ENCODE measurements at regions not wholly inside any gene's neighbourhood (a gene's known extent, or its start where the extent isn't known, plus 50 kb on each side); places are given as distances from the start of the nearest gene placed in this dataset.

DNA sequence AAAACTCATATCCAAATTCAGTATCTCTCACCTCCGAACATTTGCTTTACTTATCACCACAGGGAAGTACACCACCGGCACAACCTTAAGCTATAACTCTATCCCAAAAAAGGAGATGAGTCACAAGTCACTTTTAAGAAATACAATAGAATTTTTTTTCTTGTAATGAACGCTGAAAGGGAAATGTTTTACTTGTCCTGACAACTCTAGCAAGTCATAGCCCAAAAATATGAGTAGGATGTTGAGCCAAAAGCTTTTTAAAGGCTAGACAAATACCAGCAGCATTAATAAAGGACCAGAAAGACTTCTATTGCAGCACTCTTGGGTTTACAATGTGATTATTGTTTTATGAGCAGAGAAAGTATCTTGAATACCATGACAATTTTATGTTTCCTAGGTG, 147.3 kb upstream of the FST start:
- no peak for DNase-seq
- Histone ChIP-seq H3K9me3 (peaks cover 13% of the 10 kb centered on the region), H3K27me3 (no peaks in the 10 kb centered on the region), H3K4me3 (no peak overlapping the region), H3K36me3 (no peaks in the 10 kb centered on the region)

DNA sequence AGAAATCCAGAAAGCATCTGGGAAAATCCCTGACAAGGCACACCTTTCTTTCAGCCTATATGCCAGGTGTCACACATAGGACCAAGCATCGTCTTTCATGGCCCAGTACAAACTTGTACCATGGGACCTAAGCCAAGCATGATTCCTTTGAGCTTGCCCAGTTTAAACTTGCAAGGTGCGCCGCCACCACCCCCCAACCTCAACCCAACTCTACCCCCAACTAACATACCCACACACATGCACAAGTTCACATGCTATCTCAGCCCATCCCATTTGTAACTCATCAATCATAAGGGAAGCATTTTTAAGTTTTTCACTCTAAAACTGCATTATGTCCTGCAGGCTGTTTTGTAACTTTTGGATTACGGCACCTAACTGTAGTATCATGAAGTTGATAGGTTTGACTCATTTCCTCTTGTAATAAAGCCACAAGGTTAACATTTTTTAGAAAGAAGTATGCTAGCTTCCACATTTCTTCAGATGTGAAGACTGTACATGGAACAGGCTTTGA, 145.9 kb upstream of the FST start:
- Histone ChIP-seq H3K27me3 (no peaks in the 10 kb centered on the region), H3K4me3 (no peak overlapping the region), H3K9me3 (peaks cover 11% of the 10 kb centered on the region), H3K36me3 (no peaks in the 10 kb centered on the region)
- DNase-seq, result no peak

DNA sequence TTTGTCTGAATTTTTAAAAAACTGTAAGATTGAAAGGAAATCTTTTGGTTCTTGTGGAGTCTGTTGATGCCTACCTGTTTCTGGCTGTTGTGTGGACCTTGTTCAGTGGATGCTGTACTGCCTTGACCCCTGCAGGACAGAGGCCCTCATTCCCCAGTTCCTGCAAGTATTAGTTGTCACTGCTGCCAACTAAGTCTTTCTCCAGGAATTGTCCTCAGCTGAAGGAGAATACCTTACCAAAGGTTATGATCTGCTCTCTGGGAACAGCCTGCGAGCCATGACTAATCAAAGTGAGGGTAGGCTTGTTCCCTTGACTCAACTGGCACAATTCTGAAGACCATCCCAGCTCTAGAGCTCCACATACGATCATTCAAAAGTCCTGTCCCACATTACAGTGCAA, 145.3 kb upstream of the FST start:
- no peaks in the 10 kb centered on the region for H3K27me3 ChIP-seq
- no peak for DNase-seq
- peaks cover 11% of the 10 kb centered on the region; the same call in 1 of the 2 replicates for H3K9me3 ChIP-seq
- H3K36me3 ChIP-seq, result no peaks in the 10 kb centered on the region
- H3K4me3 ChIP-seq, result no peak overlapping the region

DNA sequence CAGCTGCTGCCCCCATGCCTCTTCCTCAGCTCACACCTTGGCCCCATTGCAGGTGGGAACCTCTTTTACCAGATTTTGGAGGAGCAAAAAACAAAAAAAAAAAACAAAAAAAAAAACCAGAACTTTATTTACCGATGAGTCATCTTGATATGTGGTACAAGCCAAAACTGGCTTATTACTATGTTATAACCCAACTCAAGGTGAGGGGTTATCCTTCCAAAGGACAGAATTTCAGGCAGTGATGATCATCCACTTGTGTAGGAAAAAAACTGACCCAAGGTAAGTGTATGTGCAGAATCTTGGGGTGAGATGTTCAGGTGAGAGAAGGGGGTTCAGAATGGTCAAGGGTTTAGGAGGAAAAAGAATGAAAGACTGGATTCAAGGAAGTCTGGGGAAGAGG, 142.6 kb upstream of the FST start:
- H3K36me3 ChIP-seq, result no peaks in the 10 kb centered on the region
- no peaks in the 10 kb centered on the region for H3K27me3 ChIP-seq
- DNase-seq, result no peak

DNA sequence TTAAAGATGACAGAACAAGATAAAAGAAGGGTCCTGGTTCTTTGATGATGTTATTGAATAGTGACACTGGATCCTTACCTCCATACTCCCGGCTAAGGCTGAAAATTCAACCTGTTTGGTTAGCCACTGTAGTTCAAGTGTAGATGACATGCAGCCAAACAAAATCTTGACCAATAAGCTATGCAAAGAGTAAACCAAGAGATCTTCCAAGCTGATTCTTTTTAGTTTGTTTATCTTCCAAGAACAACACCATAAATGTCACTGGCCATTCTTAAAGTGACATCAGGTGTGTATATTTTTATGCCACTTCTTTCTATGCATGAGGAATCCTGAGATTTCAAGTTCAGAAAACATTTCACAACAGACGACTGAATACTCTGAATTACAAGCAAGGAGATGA, 141.5 kb upstream of the FST start:
- H3K4me3 ChIP-seq, result no peak overlapping the region
- no peaks in the 10 kb centered on the region for H3K27me3 ChIP-seq
- no peaks in the 10 kb centered on the region for H3K36me3 ChIP-seq
- H3K9me3 ChIP-seq, result peaks cover 11% of the 10 kb centered on the region; the same call in 1 of the 2 replicates
- no peak for DNase-seq

More for the DNA sequence above, 142.6 kb upstream of the FST start:
- no peak overlapping the region for H3K4me3 ChIP-seq
- H3K9me3 ChIP-seq, result peaks cover 9% of the 10 kb centered on the region; the same call in 1 of the 2 replicates

DNA sequence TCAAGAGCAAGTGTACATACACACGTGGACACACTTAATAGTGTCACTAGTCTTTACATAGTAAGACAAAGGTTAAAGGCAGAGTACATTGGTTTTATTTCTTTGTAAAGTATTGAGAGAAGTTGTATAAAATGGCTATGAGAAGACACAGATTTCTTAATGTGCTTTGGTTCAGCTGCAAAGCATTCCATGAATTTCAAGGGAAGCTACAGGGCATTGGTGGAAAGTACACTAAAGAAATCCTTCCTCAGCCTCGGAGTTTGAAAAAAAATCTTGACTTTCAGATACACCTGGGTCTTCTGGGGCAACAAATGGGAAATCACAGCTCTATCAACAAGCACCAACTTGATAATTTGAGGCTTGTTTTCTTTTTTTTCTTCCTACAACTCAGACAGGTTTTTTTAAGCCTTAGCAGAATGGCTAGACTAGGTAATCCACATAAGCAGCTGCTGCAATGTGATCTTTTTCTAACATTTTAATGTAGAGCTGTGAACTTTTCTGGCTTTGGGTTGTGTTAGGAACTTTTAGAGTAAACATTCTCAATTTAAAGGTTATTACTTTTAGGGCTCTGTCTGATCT, 140.4 kb upstream of the FST start:
- Histone ChIP-seq H3K27me3 (no peaks in the 10 kb centered on the region), H3K36me3 (no peaks in the 10 kb centered on the region), H3K9me3 (peaks cover 15% of the 10 kb centered on the region; the same call in 1 of the 2 replicates), H3K4me3 (no peak overlapping the region)
- DNase-seq, result no peak

DNA sequence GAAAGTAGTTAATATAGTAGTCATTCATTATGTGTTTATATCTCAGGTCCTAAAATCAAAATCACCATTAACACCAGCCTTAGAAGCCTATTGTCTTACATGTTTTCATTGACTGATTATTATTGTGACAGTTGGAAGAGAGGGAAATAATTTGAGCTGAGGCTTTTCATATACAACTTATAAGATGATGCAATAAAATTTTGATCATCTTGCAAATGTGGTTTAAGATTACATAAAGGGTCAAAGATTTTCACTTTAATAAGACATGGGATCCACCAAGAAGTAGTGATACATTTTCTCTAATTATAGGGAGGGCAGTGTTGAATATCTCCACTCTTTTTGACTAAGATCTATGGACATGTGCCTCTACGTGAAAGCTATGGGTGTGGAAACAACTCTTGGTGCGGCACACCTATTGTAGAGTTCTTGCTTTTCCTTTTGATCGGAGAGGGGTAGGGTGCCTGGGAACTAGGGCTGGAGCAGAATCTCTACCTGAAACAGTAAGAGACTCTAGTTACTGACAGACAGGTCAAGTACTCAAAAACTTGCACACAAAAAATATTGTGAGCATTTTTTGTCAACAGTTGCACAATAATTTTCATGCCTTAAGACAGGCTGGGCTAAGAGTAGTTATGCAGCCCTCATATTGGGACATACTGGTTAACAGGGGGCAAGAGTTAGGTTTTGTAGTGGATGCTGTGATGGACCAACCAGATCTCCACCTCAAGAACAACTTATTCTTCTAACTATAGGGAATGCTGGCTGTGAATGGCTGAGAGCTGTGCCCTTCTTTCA, 139.3 kb upstream of the FST start:
- H3K27me3 ChIP-seq, result no peaks in the 10 kb centered on the region
- no peak for DNase-seq
- H3K4me3 ChIP-seq, result no peak overlapping the region
- no peaks in the 10 kb centered on the region for H3K36me3 ChIP-seq
- peaks cover 15% of the 10 kb centered on the region; the same call in 1 of the 2 replicates for H3K9me3 ChIP-seq

DNA sequence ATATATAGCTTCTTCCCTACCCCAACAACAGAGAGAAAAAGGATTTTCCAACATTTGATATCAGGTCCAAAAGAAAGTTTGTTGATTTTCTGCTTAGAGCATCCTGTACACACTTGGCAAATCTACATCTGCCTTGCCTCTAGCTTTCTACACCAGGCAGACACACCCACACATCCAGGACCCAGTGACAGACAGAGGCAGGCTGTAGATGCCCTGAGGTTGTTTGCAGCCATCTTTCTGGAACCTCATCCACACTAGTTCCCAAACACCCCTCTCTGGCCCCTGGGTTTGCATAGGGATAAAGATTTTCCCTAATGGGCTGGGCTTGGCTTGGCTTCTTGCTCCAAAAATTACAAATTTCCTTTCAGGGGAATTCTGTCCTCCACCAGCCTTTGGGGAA, 138.2 kb upstream of the FST start:
- H3K9me3 ChIP-seq, result peaks cover 6% of the 10 kb centered on the region; the same call in 1 of the 2 replicates
- H3K36me3 ChIP-seq, result no peaks in the 10 kb centered on the region
- H3K4me3 ChIP-seq, result no peak overlapping the region
- no peaks in the 10 kb centered on the region for H3K27me3 ChIP-seq
- no peak for DNase-seq

DNA sequence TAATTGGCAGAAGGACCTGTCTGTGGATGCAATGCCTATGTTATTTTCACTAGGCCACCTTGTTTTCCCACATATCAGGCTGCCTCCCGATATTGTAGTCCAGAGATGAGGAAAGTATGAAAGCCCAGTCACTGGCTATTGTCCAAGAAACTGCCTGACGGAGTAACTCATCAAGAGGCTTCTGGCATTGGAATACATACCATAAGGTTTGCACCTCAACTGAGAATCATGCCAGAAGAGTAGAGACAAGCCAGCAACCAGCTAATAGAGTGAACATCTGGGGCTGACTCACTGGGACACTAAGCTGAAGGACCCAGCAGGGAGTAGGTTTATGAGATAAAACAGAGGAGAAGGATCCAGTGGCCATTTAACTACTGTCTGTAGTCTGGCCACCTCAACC, 137.2 kb upstream of the FST start:
- H3K9me3 ChIP-seq, result 0 out of 2 replicates have a peak, but pooled peaks cover 6% of the 10 kb centered on the region
- DNase-seq, result peak; percentile 88
- no peaks in the 10 kb centered on the region for H3K27me3 ChIP-seq
- H3K36me3 ChIP-seq, result no peaks in the 10 kb centered on the region
- no peak overlapping the region for H3K4me3 ChIP-seq

DNA sequence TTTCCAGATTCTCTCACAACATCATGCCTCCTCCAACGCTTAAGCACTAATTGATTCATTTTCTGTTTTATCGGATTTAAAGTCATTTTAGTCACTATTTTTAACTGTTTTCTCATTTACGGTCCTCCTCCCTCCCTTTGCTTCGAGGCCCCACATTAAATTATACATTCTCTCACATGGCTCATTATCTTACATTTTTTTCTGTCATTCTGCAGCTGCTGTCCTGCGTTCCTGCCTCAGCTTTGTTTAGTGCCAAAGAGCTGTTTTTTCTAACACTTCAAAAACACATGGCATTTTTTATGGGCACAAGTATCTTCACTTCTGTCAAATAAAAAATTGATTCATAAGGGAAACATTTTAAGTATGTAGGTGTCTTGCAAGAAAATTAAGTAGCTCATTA, 130.1 kb upstream of the FST start:
- Histone ChIP-seq H3K36me3 (no peaks in the 10 kb centered on the region), H3K4me3 (no peak overlapping the region), H3K9me3 (peaks cover 5% of the 10 kb centered on the region; the same call in 1 of the 2 replicates), H3K27me3 (no peaks in the 10 kb centered on the region)
- no peak for DNase-seq

DNA sequence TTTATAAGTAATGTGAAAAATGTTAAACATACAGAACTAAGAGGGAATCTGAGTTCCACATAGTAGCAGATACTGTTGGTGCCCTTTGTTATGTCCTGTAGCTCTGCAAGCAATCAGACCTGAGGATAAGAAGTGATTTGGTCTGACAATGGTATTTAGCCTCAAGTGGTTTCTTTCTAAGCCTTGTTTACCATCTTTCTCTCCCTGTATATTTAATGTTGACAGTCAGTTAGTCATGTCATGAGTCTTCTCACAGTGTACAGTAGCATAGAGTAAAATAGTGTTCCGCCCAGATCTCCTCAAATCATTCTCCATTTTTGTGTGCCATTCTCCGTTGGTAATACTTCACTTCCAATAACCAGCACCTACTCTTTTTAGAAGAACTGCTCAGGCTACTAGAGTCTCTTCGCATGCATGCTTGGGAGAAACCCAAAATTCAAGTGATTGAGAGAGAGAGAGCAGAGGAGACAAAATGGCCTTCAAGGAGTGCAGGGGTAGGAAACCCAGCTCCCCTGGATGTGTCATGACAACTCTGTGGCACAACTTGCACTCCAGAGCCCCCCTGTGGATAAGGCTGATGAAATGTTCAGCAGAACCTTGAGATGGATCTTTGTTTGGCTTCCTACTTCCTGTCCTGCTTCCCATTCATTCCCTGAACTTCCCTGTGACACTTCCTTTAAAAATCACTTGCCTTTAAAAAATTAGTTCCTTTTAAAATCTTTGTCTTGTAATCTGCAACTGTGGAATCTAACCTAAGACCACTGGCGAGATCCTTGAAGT, 129.2 kb upstream of the FST start:
- Histone ChIP-seq H3K36me3 (no peaks in the 10 kb centered on the region), H3K27me3 (no peaks in the 10 kb centered on the region), H3K4me3 (no peak overlapping the region), H3K9me3 (peaks cover 5% of the 10 kb centered on the region; the same call in 1 of the 2 replicates)
- DNase-seq, result no peak

DNA sequence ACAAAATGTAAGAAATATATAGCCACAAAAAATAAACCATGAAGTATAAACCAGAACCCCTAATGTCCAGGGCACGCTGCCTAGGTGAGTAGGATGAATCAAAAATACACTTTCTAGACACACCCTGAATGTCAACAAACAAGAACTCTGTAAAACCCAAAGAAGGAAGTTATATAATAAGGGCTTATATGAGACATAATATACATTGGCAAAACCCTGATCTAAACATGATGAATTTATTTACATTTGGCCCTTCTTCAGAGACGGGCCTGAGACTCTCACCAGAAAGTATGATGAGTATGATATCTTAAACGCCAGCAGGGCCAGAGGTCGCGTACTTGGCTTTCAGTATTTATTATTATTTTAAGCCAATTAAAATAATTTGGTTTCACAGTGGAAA, 125.1 kb upstream of the FST start:
- Histone ChIP-seq H3K27me3 (no peaks in the 10 kb centered on the region), H3K36me3 (no peaks in the 10 kb centered on the region), H3K9me3 (peaks cover 5% of the 10 kb centered on the region; the same call in 1 of the 2 replicates), H3K4me3 (no peak overlapping the region)
- DNase-seq, result peak; percentile 75

DNA sequence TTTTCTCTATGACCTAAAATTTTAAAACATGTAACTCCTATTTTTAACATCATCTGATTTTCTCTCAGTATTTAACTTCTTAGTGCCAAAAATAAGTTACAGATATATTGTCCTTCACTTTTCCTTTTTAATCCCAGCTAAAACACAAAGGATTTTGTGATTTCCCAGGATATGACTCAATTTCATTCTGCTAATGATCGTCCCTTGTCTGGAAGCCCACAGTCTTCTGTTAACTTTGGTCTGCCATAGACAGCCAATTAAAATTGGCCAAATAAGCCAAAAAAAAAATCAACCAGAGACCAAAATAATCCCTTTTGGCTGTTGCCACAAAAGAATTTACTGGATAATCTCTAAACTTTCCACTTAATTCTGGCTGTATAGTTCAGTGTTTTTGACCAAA, 124.5 kb upstream of the FST start:
- Histone ChIP-seq H3K36me3 (no peaks in the 10 kb centered on the region), H3K4me3 (no peak overlapping the region), H3K27me3 (no peaks in the 10 kb centered on the region), H3K9me3 (peaks cover 5% of the 10 kb centered on the region; the same call in 1 of the 2 replicates)
- no peak for DNase-seq

DNA sequence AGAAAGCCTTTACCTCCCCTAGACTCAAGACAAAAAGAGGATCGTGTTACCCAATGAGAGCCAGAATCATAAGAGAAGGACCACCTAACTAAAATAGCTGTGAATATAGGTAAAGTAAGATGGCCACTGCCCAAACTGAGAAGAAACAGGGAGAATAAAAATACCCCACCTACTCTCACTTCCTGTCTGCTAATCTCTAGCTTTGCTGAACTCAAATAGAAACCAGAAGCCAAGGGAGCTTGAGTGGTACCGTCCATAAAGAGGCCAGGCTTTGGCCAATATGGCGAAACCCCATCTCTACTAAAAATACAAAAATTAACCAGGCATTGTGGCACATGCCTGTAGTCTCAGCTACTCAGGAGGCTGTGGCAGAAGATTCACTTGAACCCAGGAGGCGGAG, 123.0 kb upstream of the FST start:
- Histone ChIP-seq H3K27me3 (no peaks in the 10 kb centered on the region), H3K4me3 (no peak overlapping the region), H3K36me3 (no peaks in the 10 kb centered on the region), H3K9me3 (peaks cover 3% of the 10 kb centered on the region; the same call in 1 of the 2 replicates)
- no peak for DNase-seq

DNA sequence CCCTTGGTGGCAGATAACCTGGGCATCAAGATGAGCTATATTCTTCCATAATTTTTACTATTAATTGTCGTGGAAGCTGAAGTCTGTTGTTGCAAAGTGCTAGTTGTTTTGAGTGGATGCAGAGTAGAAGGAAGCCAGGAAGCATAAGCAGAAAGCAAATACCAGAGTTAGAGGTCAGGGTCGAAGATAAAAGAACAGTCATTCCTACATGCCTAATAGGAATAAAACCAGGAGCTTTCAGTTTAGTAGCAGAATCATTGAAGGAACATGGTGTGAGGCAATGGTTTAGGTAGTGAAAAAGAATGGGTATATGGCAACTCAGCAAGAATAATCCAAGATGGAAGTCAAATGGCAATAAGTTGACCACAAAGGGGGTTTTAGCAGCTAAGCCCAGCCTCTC, 121.6 kb upstream of the FST start:
- Histone ChIP-seq H3K9me3 (no peaks in the 10 kb centered on the region), H3K36me3 (no peaks in the 10 kb centered on the region), H3K4me3 (no peak overlapping the region), H3K27me3 (no peaks in the 10 kb centered on the region)
- DNase-seq, result no peak

DNA sequence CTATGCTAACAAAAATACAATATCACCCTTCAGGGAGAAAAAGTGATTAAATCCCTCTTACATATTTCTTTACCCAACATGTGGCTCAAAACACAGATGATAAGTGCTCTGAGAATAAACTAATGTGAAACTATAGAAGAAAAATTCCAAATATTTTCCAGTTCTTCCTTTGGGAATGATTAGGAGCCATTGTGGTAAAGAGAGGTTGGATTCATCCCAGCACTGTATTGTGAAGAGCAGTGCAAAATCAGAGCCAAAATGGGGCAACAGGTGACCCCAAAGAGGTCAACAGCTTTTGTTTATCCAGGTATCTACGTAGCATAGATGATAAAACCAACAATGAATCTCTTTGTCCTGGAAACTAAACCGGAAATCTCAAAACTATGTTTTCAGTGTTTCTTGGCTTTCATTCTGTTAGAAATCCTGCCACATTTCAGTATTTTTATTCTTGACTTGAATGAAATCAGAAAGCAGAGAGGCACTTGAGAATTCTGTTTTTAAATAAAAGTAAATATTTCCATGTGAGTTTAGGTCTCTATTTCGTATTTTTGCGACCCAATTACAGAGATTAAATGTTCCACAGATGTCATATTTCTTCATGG, 120.4 kb upstream of the FST start:
- Histone ChIP-seq H3K4me3 (no peak overlapping the region), H3K9me3 (no peaks in the 10 kb centered on the region), H3K27me3 (no peaks in the 10 kb centered on the region), H3K36me3 (no peaks in the 10 kb centered on the region)
- no peak for DNase-seq

DNA sequence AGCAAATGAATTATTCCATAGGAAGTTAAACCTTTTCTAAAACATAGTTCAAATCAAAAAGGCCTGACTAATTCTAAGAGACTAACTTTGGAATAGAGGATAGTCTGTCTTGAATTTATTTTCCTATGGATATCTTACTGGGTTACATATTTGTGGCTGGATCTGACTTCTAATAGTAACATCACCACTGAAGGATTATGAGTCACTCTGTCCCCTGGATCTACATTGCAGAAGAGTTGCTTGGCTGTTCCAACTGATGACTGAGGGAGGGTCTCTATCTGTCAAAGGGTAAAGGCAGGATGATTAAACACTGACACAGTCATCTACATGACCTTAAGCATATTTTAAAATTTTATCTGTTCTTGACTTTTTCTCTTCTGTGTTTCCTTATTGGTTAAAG, 119.6 kb upstream of the FST start:
- Histone ChIP-seq H3K4me3 (no peak overlapping the region), H3K36me3 (no peaks in the 10 kb centered on the region; the same call in 1 of the 2 replicates), H3K27me3 (no peaks in the 10 kb centered on the region), H3K9me3 (no peaks in the 10 kb centered on the region; the same call in 1 of the 2 replicates)
- DNase-seq, result peak; percentile 62
